ENCODE measurements at regions not wholly inside any gene's neighbourhood (a gene's known extent, or its start where the extent isn't known, plus 50 kb on each side); places are given as distances from the start of the nearest gene placed in this dataset.

DNA sequence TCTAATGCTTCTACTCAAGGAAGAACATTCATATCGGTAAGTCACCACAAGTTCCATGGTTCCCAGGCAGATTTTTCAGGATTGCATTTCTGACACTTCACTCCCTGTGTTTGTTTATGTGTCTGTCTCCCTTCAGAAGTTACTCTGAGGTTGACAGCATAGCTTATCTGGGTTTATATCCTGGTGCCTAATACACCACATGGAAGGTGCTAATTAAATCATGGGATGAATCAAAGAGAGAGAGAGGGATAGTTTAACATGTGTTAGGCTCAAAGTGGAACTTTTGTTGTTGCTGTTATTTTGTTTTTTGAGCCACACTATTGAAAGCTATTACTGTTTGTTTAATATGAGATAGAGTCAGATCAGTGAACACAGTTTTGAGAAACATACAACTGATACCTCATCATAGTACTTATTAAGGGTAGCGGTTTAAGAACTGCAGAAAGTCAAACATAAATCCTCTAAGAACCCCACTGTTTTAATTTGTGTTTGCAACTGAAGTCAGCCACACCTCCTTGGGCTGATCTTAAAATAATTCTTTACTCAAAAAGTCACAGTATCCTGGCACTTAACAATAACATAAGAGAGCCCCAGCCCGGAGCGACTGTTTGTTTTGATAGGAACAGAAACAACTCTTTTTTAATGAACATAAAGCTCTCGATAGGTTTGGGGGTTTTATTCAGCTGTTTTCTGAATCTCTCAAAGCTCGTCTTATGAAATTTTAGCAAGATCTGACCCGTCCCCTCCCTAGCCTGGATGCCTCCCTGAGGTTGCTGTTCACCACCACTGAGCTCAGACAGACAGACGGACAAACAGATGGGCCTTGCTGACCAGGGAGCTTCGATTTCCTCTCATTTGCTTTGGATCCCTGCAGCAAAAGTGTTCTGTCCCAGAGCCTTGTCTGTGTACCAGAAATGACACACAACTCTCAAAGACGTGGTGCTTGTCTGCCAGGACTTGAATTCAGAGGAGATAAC lies 98.3 kb upstream of the MYOCD start (continued):
- TF ChIP-seq PRRX2 (CRISPR knock-in tag; IDR thresholded peaks at IDR 0.05) (no peak), GABPB1 (CRISPR knock-in tag; IDR thresholded peaks at IDR 0.05) (no peak)

DNA sequence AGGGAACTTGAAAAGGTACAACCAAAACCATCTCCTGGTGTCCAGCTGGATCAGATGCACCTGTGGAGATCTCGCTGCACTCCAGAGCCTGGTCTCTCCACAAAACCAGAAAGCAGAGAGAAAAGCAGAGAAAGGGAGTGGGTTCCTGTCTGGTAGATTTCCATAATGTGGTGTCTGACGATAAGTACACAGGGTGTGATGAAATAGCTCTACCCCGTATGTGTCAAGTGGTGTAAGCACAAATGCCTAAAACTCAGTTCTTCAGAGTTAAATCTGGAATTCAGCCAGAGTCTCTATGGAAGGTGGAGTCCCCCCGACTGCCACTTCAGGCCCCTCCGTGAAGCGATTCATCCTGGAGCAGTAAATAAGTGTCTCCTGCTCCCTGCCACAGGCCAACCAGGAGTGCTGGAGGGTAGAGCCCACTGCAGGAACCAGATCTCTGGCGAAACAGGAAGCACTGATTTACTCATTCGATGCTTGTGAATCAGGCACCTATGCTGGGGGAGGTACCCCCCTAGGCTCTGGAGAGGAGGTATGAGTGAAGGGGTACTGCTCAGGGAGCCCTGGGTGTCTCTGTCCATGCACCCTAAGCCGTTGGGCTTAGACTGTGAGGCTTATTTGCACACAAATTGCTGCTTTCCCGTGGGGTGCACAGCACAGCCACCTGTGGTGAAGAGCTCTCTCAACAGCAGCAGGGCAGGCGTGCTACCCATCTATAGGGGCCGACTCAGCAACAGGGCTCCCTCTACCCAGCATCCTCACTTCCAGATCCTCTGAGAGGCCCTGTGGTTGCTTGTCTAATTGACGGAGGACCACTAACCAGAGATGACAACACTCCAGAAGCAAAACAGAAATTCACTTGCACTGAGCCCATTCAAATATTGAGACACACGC lies 97.1 kb upstream of the MYOCD start:
- no peak for DNase-seq (ENCODE audit: low spot score)
- CTCF ChIA-PET = interaction anchor here (1.0 to 1.6 kb wide), 3 partner anchors 23 to 226 kb away, joined by 3 to 4 read pairs (median 4); no protein-coding TSS in a partner anchor
- H3K36me3 Mint-ChIP-seq = no peaks in the 10 kb centered on the region
- TF ChIP-seq, protein P1, sequence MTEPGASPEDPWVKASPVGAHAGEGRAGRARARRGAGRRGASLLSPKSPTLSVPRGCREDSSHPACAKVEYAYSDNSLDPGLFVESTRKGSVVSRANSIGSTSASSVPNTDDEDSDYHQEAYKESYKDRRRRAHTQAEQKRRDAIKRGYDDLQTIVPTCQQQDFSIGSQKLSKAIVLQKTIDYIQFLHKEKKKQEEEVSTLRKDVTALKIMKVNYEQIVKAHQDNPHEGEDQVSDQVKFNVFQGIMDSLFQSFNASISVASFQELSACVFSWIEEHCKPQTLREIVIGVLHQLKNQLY (CRISPR knock-in tag; IDR thresholded peaks at IDR 0.05) = no peak
- TF ChIP-seq GABPB1 (CRISPR knock-in tag; IDR thresholded peaks at IDR 0.05) = peak; percentile 67
- no peak overlapping the region for H3K4me3 Mint-ChIP-seq
- H3K27ac Mint-ChIP-seq = no peak overlapping the region
- peak; percentile 58 for ATAC-seq
- H3K9me3 Mint-ChIP-seq = peaks cover 6% of the 10 kb centered on the region
- H3K27me3 Mint-ChIP-seq (ENCODE audit: low read depth) = no peaks in the 10 kb centered on the region
- H3K4me1 Mint-ChIP-seq = peaks cover 22% of the 10 kb centered on the region
- POLR2A ChIA-PET = no interaction called here

DNA sequence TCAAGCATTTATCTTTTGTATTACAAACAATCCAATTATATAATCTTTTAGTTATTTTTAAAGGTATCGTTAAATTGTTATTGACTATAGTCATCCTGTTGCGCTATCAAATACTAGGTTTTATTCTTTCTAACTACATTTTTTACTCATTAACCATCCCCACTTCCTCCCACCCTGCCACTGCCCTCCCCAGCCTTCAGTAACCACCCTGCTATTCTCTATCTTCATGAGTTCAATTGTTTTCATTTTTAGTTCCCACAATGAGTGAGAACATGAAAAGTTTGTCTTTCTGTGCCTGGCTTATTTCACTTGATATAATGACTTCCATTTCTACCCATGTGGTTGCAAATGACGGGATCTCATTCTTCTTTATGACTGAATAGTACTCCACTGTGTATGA lies 94.1 kb upstream of the MYOCD start:
- POLR2A ChIA-PET = no interaction called here
- CTCF ChIA-PET = no interaction called here
- no peaks in the 10 kb centered on the region for H3K36me3 Mint-ChIP-seq
- no peak overlapping the region for H3K4me3 Mint-ChIP-seq
- TF ChIP-seq, protein P2, sequence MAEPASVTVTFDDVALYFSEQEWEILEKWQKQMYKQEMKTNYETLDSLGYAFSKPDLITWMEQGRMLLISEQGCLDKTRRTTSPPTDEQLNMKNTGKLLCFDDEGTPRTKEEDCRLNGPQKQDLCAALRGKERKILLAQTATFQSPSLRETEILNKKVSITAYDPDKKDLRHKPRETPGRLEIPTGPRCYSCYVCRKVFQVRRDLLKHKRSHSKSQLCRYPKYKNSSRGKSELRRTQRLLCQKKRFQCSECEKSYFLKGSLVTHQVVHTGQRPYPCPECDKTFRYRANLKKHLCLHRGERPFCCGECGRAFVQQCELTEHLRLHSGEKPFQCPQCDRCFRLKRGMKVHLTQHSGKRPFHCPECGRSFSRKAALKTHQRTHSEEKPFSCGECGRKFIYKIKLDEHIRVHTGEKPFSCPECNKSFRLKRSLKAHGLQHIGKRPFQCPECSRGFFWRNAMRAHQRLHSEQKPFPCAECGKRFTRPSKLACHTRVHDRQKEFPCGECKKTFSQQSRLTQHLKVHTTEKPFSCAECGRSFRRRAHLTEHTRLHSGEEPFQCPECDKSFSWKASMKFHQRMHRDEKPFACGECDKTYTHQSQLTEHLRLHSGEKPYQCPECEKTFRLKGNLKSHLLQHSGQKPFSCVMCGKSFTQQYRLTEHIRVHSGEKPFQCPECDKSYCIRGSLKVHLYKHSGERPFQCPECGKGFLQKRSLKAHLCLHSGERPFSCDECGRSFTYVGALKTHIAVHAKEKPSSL (CRISPR knock-in tag; conservative IDR thresholded peaks at IDR 0.05) = no peak
- TF ChIP-seq, protein P3, sequence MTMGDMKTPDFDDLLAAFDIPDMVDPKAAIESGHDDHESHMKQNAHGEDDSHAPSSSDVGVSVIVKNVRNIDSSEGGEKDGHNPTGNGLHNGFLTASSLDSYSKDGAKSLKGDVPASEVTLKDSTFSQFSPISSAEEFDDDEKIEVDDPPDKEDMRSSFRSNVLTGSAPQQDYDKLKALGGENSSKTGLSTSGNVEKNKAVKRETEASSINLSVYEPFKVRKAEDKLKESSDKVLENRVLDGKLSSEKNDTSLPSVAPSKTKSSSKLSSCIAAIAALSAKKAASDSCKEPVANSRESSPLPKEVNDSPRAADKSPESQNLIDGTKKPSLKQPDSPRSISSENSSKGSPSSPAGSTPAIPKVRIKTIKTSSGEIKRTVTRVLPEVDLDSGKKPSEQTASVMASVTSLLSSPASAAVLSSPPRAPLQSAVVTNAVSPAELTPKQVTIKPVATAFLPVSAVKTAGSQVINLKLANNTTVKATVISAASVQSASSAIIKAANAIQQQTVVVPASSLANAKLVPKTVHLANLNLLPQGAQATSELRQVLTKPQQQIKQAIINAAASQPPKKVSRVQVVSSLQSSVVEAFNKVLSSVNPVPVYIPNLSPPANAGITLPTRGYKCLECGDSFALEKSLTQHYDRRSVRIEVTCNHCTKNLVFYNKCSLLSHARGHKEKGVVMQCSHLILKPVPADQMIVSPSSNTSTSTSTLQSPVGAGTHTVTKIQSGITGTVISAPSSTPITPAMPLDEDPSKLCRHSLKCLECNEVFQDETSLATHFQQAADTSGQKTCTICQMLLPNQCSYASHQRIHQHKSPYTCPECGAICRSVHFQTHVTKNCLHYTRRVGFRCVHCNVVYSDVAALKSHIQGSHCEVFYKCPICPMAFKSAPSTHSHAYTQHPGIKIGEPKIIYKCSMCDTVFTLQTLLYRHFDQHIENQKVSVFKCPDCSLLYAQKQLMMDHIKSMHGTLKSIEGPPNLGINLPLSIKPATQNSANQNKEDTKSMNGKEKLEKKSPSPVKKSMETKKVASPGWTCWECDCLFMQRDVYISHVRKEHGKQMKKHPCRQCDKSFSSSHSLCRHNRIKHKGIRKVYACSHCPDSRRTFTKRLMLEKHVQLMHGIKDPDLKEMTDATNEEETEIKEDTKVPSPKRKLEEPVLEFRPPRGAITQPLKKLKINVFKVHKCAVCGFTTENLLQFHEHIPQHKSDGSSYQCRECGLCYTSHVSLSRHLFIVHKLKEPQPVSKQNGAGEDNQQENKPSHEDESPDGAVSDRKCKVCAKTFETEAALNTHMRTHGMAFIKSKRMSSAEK (CRISPR knock-in tag; IDR thresholded peaks at IDR 0.05; ENCODE audit: borderline replicate concordance) = no peak
- no peak for TF ChIP-seq SMAD3 (CRISPR knock-in tag; IDR thresholded peaks at IDR 0.05; ENCODE audit: borderline replicate concordance)
- TF ChIP-seq, protein P4, sequence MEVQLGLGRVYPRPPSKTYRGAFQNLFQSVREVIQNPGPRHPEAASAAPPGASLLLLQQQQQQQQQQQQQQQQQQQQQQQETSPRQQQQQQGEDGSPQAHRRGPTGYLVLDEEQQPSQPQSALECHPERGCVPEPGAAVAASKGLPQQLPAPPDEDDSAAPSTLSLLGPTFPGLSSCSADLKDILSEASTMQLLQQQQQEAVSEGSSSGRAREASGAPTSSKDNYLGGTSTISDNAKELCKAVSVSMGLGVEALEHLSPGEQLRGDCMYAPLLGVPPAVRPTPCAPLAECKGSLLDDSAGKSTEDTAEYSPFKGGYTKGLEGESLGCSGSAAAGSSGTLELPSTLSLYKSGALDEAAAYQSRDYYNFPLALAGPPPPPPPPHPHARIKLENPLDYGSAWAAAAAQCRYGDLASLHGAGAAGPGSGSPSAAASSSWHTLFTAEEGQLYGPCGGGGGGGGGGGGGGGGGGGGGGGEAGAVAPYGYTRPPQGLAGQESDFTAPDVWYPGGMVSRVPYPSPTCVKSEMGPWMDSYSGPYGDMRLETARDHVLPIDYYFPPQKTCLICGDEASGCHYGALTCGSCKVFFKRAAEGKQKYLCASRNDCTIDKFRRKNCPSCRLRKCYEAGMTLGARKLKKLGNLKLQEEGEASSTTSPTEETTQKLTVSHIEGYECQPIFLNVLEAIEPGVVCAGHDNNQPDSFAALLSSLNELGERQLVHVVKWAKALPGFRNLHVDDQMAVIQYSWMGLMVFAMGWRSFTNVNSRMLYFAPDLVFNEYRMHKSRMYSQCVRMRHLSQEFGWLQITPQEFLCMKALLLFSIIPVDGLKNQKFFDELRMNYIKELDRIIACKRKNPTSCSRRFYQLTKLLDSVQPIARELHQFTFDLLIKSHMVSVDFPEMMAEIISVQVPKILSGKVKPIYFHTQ (CRISPR knock-in tag; IDR thresholded peaks at IDR 0.05) = no peak
- TF ChIP-seq TEAD4 (CRISPR knock-in tag; IDR thresholded peaks at IDR 0.05) = no peak
- TF ChIP-seq, protein P5, sequence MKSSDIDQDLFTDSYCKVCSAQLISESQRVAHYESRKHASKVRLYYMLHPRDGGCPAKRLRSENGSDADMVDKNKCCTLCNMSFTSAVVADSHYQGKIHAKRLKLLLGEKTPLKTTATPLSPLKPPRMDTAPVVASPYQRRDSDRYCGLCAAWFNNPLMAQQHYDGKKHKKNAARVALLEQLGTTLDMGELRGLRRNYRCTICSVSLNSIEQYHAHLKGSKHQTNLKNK (CRISPR knock-in tag; IDR thresholded peaks at IDR 0.05) = no peak
- no peak for TF ChIP-seq IRF2 (CRISPR knock-in tag; IDR thresholded peaks at IDR 0.05; ENCODE audit: borderline replicate concordance, low read depth)
- no peak for TF ChIP-seq ATF1 (CRISPR knock-in tag; IDR thresholded peaks at IDR 0.05)
- no peak for TF ChIP-seq OVOL2 (CRISPR knock-in tag; IDR thresholded peaks at IDR 0.05; ENCODE audit: borderline replicate concordance)
- no peak for TF ChIP-seq ZNF121 (CRISPR knock-in tag; IDR thresholded peaks at IDR 0.05)
- no peak for TF ChIP-seq CBFB (CRISPR knock-in tag; IDR thresholded peaks at IDR 0.05; ENCODE audit: low read depth)
- TF ChIP-seq, protein P6, sequence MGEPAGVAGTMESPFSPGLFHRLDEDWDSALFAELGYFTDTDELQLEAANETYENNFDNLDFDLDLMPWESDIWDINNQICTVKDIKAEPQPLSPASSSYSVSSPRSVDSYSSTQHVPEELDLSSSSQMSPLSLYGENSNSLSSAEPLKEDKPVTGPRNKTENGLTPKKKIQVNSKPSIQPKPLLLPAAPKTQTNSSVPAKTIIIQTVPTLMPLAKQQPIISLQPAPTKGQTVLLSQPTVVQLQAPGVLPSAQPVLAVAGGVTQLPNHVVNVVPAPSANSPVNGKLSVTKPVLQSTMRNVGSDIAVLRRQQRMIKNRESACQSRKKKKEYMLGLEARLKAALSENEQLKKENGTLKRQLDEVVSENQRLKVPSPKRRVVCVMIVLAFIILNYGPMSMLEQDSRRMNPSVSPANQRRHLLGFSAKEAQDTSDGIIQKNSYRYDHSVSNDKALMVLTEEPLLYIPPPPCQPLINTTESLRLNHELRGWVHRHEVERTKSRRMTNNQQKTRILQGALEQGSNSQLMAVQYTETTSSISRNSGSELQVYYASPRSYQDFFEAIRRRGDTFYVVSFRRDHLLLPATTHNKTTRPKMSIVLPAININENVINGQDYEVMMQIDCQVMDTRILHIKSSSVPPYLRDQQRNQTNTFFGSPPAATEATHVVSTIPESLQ (CRISPR knock-in tag; IDR thresholded peaks at IDR 0.05) = no peak
- no peak for TF ChIP-seq ZNF232 (CRISPR knock-in tag; IDR thresholded peaks at IDR 0.05)
- ATAC-seq = no peak
- peaks cover 6% of the 10 kb centered on the region for H3K9me3 Mint-ChIP-seq
- no peaks in the 10 kb centered on the region for H3K27me3 Mint-ChIP-seq (ENCODE audit: low read depth)
- no peak overlapping the region for H3K27ac Mint-ChIP-seq
- no peak for DNase-seq (ENCODE audit: low spot score)
- peaks cover 11% of the 10 kb centered on the region for H3K4me1 Mint-ChIP-seq

Data from WTC11 (cell line).